Tibial artery (tissue), 4 donors: ENCODE measurements at regions not wholly inside any gene's neighbourhood (a gene's known extent, or its start where the extent isn't known, plus 50 kb on each side); places are given as distances from the start of the nearest gene placed in this dataset.

Source experiments
- DNase-seq, 2 donors: peaks; one replicate each; pipeline ENCODE4 v3.0.0-alpha.2; 2019
- H3K27ac ChIP-seq, 2 donors: fragments of 200-600 bp; sonication (generic) in 1 of 2; 1 replicate in 1 of 2; 2 replicates in 1 of 2; pipeline ENCODE4 v1.5.1; 2018 to 2019; ENCODE audit warnings: mild to moderate bottlenecking in 1 of 2
- H3K27me3 ChIP-seq, 2 donors: fragments of 200-600 bp; sonication (generic) in 1 of 2; one replicate each; pipeline versions ENCODE4 v1.5.1 to v1.6.0; 2016 to 2019
- H3K36me3 ChIP-seq, 3 donors: fragments of 200-600 bp; sonication (generic) in 2 of 3; one replicate each; pipeline ENCODE4 v1.5.1; 2016 to 2019; ENCODE audit warnings: mild to moderate bottlenecking in 2 of 3
- H3K4me1 ChIP-seq, 4 donors: fragments of 200-600 bp; sonication (generic) in 2 of 4; 1 replicate in 3 of 4; 2 replicates in 1 of 4; pipeline ENCODE4 v1.5.1; 2016 to 2019
- H3K4me3 ChIP-seq, 2 donors: fragments of 200-600 bp; sonication (generic) in 1 of 2; 1 replicate in 1 of 2; 2 replicates in 1 of 2; pipeline ENCODE4 v1.5.1; 2018 to 2019; ENCODE audit warnings: mild to moderate bottlenecking in 2 of 2
- H3K9me3 ChIP-seq, 3 donors: fragments of 200-600 bp; sonication (generic) in 1 of 3; one replicate each; pipeline ENCODE4 v1.5.1; 2016 to 2019
- CTCF ChIP-seq, 2 experiments: fragments of 200-600 bp in 1 of 2; fragments of 450-650 bp in 1 of 2; IDR thresholded peaks; one replicate each; pipeline ENCODE4 v1.5.1; 2017 to 2019; ENCODE audit warnings: antibody characterized with exemption in 2 of 2, mild to moderate bottlenecking in 1 of 2, moderate library complexity in 1 of 2
- intact Hi-C: fragments of 100-400 bp; cut with DNase I; formaldehyde crosslinking; loops from one replicate; pipeline ENCODE4 v1.15.0; 2023; ENCODE audit warnings: low total_unique reads

DNA sequence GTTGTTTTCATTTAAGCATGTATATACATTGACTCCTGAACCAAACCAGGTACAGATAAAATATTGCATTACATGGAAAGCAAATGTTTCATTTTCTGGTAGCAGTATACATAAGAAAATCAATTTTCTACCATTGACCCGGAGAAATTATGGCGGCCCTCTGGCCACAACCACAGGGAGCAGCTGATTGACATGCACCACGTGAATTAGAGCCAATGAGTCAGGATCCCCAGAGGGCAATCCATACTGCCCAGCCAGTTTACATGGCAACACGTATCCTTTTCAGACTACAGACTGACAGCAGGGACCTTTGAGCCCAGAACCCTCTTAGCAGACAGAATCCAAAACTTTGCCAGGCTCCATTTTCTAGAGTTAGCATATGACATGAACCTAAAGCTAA lies 272.2 kb upstream of the NEBL start:
- no peak for DNase-seq
- Histone ChIP-seq H3K4me1 (peaks cover 0 to 19% (median 16%) of the 10 kb centered on the region in 4 donors), H3K36me3 (no peaks in the 10 kb centered on the region), H3K27ac (no peak overlapping the region), H3K4me3 (no peak overlapping the region), H3K27me3 (peaks cover 0 to 29% of the 10 kb centered on the region in 2 donors), H3K9me3 (no peaks in the 10 kb centered on the region)
- intact Hi-C loops: no loop called here
- TF ChIP-seq CTCF (IDR thresholded peaks at IDR 0.05): no peak

DNA sequence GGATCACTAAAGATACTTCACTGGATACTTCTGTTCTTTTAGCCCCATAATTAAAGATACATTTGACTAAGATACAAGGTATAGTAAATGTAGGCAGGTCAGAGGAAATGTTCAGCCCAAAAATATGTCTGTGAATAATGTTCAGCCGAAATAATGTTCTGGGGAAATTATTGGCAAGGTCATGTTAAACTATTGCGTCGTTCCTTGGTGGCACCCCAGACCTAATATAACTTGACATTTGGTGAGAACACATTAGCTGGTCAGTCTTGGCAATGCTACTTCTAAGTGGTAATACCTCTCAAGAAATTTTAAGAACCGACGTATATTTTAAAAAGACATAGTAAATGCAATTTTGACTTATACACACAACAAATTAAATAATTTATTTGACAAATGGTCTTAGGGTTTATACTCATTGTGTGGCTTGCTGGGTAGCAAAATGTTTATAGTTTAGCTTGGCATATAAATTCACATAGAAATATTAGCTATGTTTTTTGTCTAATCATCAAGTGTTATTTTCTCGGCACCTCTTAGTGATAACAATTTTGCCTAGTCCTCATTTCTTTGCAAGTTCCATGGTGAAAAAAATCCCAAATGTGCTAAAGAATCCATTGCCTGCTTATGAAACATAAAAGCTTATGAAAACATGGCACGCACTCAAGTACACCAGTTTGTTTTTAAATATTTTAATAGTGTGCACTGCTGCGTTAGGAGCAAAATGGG lies 270.3 kb upstream of the NEBL start:
- no peak for TF ChIP-seq CTCF (IDR thresholded peaks at IDR 0.05)
- no peak overlapping the region for H3K27ac ChIP-seq
- DNase-seq: no peak
- no peaks in the 10 kb centered on the region for H3K9me3 ChIP-seq
- H3K4me1 ChIP-seq: peaks cover 0 to 1% (median under 1%) of the 10 kb centered on the region in 4 donors
- H3K27me3 ChIP-seq: peaks cover 0 to 15% of the 10 kb centered on the region in 2 donors
- intact Hi-C loops: no loop called here
- no peak overlapping the region for H3K4me3 ChIP-seq
- H3K36me3 ChIP-seq: no peaks in the 10 kb centered on the region

- no peak overlapping the region for H3K27ac ChIP-seq
- no peaks in the 10 kb centered on the region for H3K36me3 ChIP-seq
- no peak overlapping the region for H3K4me3 ChIP-seq
- H3K4me1 ChIP-seq: no peaks in the 10 kb centered on the region
- no peaks in the 10 kb centered on the region for H3K9me3 ChIP-seq
- TF ChIP-seq CTCF (IDR thresholded peaks at IDR 0.05): no peak
- intact Hi-C loops: no loop called here
- H3K27me3 ChIP-seq: peaks cover 0 to 8% of the 10 kb centered on the region in 2 donors
- no peak for DNase-seq
Observed at GRCh38 chr10:21166557-21167287, 269.6 kb upstream of the NEBL start.

- Histone ChIP-seq H3K9me3 (no peaks in the 10 kb centered on the region), H3K27ac (no peak overlapping the region), H3K36me3 (no peaks in the 10 kb centered on the region), H3K4me1 (no peaks in the 10 kb centered on the region), H3K27me3 (peaks cover 0 to 4% of the 10 kb centered on the region in 2 donors), H3K4me3 (no peak overlapping the region)
- intact Hi-C loops: no loop called here
- TF ChIP-seq CTCF (IDR thresholded peaks at IDR 0.05): no peak
- DNase-seq: no peak
Observed at GRCh38 chr10:21165489-21165888, 268.4 kb upstream of the NEBL start.

GRCh38 chr10:21164687-21165086 lies 267.6 kb upstream of the NEBL start:
- H3K27ac ChIP-seq: no peak overlapping the region
- no peaks in the 10 kb centered on the region for H3K4me1 ChIP-seq
- intact Hi-C loops: no loop called here
- peaks cover 0 to 8% of the 10 kb centered on the region in 2 donors for H3K27me3 ChIP-seq
- H3K36me3 ChIP-seq: no peaks in the 10 kb centered on the region
- no peak overlapping the region for H3K4me3 ChIP-seq
- DNase-seq: no peak
- no peaks in the 10 kb centered on the region for H3K9me3 ChIP-seq
- TF ChIP-seq CTCF (IDR thresholded peaks at IDR 0.05): no peak
